ENCODE measurements at regions not wholly inside any gene's neighbourhood (a gene's known extent, or its start where the extent isn't known, plus 50 kb on each side); places are given as distances from the start of the nearest gene placed in this dataset.

GRCh38 chr14:38867561-38868150, 235.4 kb downstream of the SEC23A start (continued):
- TF ChIP-seq, protein P1, sequence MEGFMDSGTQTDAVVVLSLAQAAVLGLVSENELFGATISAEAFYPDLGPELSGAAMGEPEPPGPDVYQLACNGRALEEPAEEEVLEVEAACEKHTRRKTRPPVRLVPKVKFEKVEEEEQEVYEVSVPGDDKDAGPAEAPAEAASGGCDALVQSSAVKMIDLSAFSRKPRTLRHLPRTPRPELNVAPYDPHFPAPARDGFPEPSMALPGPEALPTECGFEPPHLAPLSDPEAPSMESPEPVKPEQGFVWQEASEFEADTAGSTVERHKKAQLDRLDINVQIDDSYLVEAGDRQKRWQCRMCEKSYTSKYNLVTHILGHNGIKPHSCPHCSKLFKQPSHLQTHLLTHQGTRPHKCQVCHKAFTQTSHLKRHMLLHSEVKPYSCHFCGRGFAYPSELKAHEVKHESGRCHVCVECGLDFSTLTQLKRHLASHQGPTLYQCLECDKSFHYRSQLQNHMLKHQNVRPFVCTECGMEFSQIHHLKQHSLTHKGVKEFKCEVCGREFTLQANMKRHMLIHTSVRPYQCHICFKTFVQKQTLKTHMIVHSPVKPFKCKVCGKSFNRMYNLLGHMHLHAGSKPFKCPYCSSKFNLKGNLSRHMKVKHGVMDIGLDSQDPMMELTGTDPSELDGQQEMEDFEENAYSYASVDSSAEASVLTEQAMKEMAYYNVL (CRISPR knock-in tag; IDR thresholded peaks at IDR 0.05; ENCODE audit: borderline replicate concordance) = no peak
- TF ChIP-seq NRL (CRISPR knock-in tag; IDR thresholded peaks at IDR 0.05; ENCODE audit: borderline replicate concordance) (no peak), ZNF614 (CRISPR knock-in tag; IDR thresholded peaks at IDR 0.05; ENCODE audit: borderline replicate concordance) (peak; percentile 38; the same call in 1 of the 2 replicates), KDM3A (CRISPR knock-in tag; IDR thresholded peaks at IDR 0.05; ENCODE audit: low read depth) (peak; percentile 54; the same call in 1 of the 2 replicates), ZC3H13 (CRISPR knock-in tag; IDR thresholded peaks at IDR 0.05) (no peak), MYNN (CRISPR knock-in tag; IDR thresholded peaks at IDR 0.05; ENCODE audit: low read depth) (no peak), SAP130 (CRISPR knock-in tag; IDR thresholded peaks at IDR 0.05; ENCODE audit: low read depth) (peak; percentile 45), GATAD2A (CRISPR knock-in tag; IDR thresholded peaks at IDR 0.05) (peak; percentile 76), PAWR (CRISPR knock-in tag; IDR thresholded peaks at IDR 0.05; ENCODE audit: borderline replicate concordance) (no peak), E2F1 (CRISPR knock-in tag; IDR thresholded peaks at IDR 0.05) (no peak), STAT5B (CRISPR knock-in tag; IDR thresholded peaks at IDR 0.05) (no peak), ZNF276 (CRISPR knock-in tag; IDR thresholded peaks at IDR 0.05; ENCODE audit: low read depth) (no peak), ZNF451 (CRISPR knock-in tag; IDR thresholded peaks at IDR 0.05) (no peak), YY1 (IDR thresholded peaks at IDR 0.05; ENCODE audit: insufficient read depth, insufficient replicate concordance, low read depth, low read length) (peak; percentile 43)
- TF ChIP-seq, protein P2, sequence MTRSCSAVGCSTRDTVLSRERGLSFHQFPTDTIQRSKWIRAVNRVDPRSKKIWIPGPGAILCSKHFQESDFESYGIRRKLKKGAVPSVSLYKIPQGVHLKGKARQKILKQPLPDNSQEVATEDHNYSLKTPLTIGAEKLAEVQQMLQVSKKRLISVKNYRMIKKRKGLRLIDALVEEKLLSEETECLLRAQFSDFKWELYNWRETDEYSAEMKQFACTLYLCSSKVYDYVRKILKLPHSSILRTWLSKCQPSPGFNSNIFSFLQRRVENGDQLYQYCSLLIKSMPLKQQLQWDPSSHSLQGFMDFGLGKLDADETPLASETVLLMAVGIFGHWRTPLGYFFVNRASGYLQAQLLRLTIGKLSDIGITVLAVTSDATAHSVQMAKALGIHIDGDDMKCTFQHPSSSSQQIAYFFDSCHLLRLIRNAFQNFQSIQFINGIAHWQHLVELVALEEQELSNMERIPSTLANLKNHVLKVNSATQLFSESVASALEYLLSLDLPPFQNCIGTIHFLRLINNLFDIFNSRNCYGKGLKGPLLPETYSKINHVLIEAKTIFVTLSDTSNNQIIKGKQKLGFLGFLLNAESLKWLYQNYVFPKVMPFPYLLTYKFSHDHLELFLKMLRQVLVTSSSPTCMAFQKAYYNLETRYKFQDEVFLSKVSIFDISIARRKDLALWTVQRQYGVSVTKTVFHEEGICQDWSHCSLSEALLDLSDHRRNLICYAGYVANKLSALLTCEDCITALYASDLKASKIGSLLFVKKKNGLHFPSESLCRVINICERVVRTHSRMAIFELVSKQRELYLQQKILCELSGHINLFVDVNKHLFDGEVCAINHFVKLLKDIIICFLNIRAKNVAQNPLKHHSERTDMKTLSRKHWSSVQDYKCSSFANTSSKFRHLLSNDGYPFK (CRISPR knock-in tag; IDR thresholded peaks at IDR 0.05; ENCODE audit: borderline replicate concordance) = no peak
- TF ChIP-seq, protein P3, sequence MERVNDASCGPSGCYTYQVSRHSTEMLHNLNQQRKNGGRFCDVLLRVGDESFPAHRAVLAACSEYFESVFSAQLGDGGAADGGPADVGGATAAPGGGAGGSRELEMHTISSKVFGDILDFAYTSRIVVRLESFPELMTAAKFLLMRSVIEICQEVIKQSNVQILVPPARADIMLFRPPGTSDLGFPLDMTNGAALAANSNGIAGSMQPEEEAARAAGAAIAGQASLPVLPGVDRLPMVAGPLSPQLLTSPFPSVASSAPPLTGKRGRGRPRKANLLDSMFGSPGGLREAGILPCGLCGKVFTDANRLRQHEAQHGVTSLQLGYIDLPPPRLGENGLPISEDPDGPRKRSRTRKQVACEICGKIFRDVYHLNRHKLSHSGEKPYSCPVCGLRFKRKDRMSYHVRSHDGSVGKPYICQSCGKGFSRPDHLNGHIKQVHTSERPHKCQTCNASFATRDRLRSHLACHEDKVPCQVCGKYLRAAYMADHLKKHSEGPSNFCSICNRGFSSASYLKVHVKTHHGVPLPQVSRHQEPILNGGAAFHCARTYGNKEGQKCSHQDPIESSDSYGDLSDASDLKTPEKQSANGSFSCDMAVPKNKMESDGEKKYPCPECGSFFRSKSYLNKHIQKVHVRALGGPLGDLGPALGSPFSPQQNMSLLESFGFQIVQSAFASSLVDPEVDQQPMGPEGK (CRISPR knock-in tag; IDR thresholded peaks at IDR 0.05) = peak; percentile 29; the same call in 1 of the 2 replicates
- TF ChIP-seq, protein P4, sequence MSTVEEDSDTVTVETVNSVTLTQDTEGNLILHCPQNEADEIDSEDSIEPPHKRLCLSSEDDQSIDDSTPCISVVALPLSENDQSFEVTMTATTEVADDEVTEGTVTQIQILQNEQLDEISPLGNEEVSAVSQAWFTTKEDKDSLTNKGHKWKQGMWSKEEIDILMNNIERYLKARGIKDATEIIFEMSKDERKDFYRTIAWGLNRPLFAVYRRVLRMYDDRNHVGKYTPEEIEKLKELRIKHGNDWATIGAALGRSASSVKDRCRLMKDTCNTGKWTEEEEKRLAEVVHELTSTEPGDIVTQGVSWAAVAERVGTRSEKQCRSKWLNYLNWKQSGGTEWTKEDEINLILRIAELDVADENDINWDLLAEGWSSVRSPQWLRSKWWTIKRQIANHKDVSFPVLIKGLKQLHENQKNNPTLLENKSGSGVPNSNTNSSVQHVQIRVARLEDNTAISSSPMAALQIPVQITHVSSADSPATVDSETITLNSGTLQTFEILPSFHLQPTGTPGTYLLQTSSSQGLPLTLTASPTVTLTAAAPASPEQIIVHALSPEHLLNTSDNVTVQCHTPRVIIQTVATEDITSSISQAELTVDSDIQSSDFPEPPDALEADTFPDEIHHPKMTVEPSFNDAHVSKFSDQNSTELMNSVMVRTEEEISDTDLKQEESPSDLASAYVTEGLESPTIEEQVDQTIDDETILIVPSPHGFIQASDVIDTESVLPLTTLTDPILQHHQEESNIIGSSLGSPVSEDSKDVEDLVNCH (CRISPR knock-in tag; IDR thresholded peaks at IDR 0.05) = no peak

Data from HepG2 (cell line).